Ascending aorta (tissue), 2 donors: ENCODE measurements at regions not wholly inside any gene's neighbourhood (a gene's known extent, or its start where the extent isn't known, plus 50 kb on each side); places are given as distances from the start of the nearest gene placed in this dataset.
A peak's percentile ranks its signal among the peaks of the same experiment; 100 is the strongest.

Source experiments
- DNase-seq, 2 donors: peaks; one replicate each; pipeline ENCODE4 v3.0.0-alpha.2; 2019; ENCODE audit warnings: low spot score in 2 of 2
- H3K27ac ChIP-seq, 2 donors: fragments of 200-600 bp; sonication (generic); one replicate each; pipeline ENCODE4 v1.5.1; 2016 to 2017; ENCODE audit warnings: mild to moderate bottlenecking in 1 of 2
- H3K27me3 ChIP-seq: fragments of 200-600 bp; sonication (generic); one replicate; pipeline ENCODE4 v1.5.1; 2017
- H3K36me3 ChIP-seq, 2 donors: fragments of 200-600 bp; sonication (generic); one replicate each; pipeline ENCODE4 v1.5.1; 2016
- H3K4me1 ChIP-seq, 2 donors: fragments of 200-600 bp; sonication (generic); one replicate each; pipeline ENCODE4 v1.5.1; 2016 to 2017; ENCODE audit warnings: mild to moderate bottlenecking in 1 of 2
- H3K4me3 ChIP-seq, 2 donors: fragments of 200-600 bp; sonication (generic); one replicate each; pipeline ENCODE4 v1.5.1; 2016 to 2017; ENCODE audit warnings: mild to moderate bottlenecking in 1 of 2
- H3K9me3 ChIP-seq, 2 donors: fragments of 200-600 bp; sonication (generic); one replicate each; pipeline ENCODE4 v1.5.1; 2016
- CTCF ChIP-seq, 3 experiments: fragments of 200-600 bp in 2 of 3; fragments of 450-650 bp in 1 of 3; sonication (generic) in 2 of 3; IDR thresholded peaks; one replicate each; pipeline ENCODE4 v1.5.1; 2016 to 2019; ENCODE audit warnings: antibody characterized with exemption in 3 of 3, mild to moderate bottlenecking in 1 of 3, moderate library complexity in 1 of 3
- intact Hi-C: fragments of 100-400 bp; cut with DNase I; formaldehyde crosslinking; loops from one replicate; pipeline ENCODE4 v1.15.1; 2023

- Histone ChIP-seq H3K9me3 (no peaks in the 10 kb centered on the region), H3K4me1 (no peaks in the 10 kb centered on the region), H3K27me3 (no peaks in the 10 kb centered on the region), H3K36me3 (no peaks in the 10 kb centered on the region), H3K27ac (no peak overlapping the region), H3K4me3 (no peak overlapping the region)
- intact Hi-C loops: no loop called here
- no peak for DNase-seq
- no peak for TF ChIP-seq CTCF (IDR thresholded peaks at IDR 0.05)
These were observed 413.9 kb downstream of the SHQ1 start for GRCh38 chr3:72434296-72434695.

DNA sequence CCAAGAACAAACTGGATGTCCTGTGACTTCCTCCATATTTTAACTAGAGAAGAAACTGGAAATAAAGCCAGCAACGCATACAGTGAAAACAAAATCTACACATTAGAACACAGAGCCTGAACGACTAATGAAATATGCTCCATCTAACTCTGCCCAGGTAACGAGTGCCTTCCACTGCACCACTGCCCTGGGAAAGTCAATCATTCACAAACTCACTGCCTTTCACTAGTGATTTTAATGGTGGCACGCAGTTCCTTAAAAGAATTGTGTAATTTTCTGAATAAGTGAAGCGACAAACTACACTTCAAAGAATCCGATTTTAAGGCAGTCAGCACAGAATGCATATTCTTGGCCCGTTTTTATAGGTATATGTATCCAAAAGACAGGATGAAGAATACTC, 416.0 kb downstream of the SHQ1 start:
- no peaks in the 10 kb centered on the region for H3K4me1 ChIP-seq
- no peak for DNase-seq
- no peak overlapping the region for H3K27ac ChIP-seq
- TF ChIP-seq CTCF (IDR thresholded peaks at IDR 0.05): no peak
- no peaks in the 10 kb centered on the region for H3K9me3 ChIP-seq
- intact Hi-C loops: no loop called here
- H3K36me3 ChIP-seq: no peaks in the 10 kb centered on the region
- H3K4me3 ChIP-seq: no peak overlapping the region
- H3K27me3 ChIP-seq: no peaks in the 10 kb centered on the region

GRCh38 chr3:72429589-72430353, 418.5 kb downstream of the SHQ1 start:
- no peaks in the 10 kb centered on the region for H3K9me3 ChIP-seq
- TF ChIP-seq CTCF (IDR thresholded peaks at IDR 0.05): no peak
- no peaks in the 10 kb centered on the region for H3K36me3 ChIP-seq
- intact Hi-C loops: no loop called here
- no peak overlapping the region for H3K27ac ChIP-seq
- no peak for DNase-seq
- H3K4me3 ChIP-seq: no peak overlapping the region
- no peaks in the 10 kb centered on the region for H3K27me3 ChIP-seq
- peaks cover 0 to 3% of the 10 kb centered on the region in 2 donors for H3K4me1 ChIP-seq

- H3K27me3 ChIP-seq: no peaks in the 10 kb centered on the region
- H3K4me1 ChIP-seq: peaks cover 0 to 3% of the 10 kb centered on the region in 2 donors
- no peak for TF ChIP-seq CTCF (IDR thresholded peaks at IDR 0.05)
- no peaks in the 10 kb centered on the region for H3K9me3 ChIP-seq
- H3K4me3 ChIP-seq: no peak overlapping the region
- DNase-seq: no peak
- no peak overlapping the region for H3K27ac ChIP-seq
- intact Hi-C loops: no loop called here
- H3K36me3 ChIP-seq: no peaks in the 10 kb centered on the region
These were observed 419.4 kb downstream of the SHQ1 start for GRCh38 chr3:72428803-72429202.

- Histone ChIP-seq H3K9me3 (peaks cover 0 to 1% of the 10 kb centered on the region in 2 donors), H3K27me3 (no peaks in the 10 kb centered on the region), H3K36me3 (no peaks in the 10 kb centered on the region), H3K4me1 (peaks cover 0 to 3% of the 10 kb centered on the region in 2 donors), H3K27ac (no peak overlapping the region), H3K4me3 (peak overlapping the region in 1 of 2 donors; percentile 1)
- DNase-seq: no peak
- TF ChIP-seq CTCF (IDR thresholded peaks at IDR 0.05): no peak
- intact Hi-C loops: no loop called here
These were observed 420.6 kb downstream of the SHQ1 start for GRCh38 chr3:72427624-72428023.
